Ovary (tissue), 3 donors: ENCODE measurements at regions not wholly inside any gene's neighbourhood (a gene's known extent, or its start where the extent isn't known, plus 50 kb on each side); places are given as distances from the start of the nearest gene placed in this dataset.

ENCODE experiments used
- POLR2A ChIP-seq: fragments of 450-650 bp; IDR thresholded peaks from one replicate; pipeline ENCODE4 v1.6.1; 2017; ENCODE audit warnings: antibody characterized with exemption, mild to moderate bottlenecking, moderate library complexity
- TF ChIP-seq, protein P1 (sequence below), 3 donors: fragments of 450-650 bp in 2 of 3; fragments of 200-600 bp in 1 of 3; IDR thresholded peaks; one replicate each; pipeline versions ENCODE4 v1.5.1 to v1.8.0; 2016 to 2022; ENCODE audit warnings: antibody characterized with exemption in 3 of 3, mild to moderate bottlenecking in 1 of 3
- donor health status: DM: no; HTN: no; CAD: no.

DNA sequence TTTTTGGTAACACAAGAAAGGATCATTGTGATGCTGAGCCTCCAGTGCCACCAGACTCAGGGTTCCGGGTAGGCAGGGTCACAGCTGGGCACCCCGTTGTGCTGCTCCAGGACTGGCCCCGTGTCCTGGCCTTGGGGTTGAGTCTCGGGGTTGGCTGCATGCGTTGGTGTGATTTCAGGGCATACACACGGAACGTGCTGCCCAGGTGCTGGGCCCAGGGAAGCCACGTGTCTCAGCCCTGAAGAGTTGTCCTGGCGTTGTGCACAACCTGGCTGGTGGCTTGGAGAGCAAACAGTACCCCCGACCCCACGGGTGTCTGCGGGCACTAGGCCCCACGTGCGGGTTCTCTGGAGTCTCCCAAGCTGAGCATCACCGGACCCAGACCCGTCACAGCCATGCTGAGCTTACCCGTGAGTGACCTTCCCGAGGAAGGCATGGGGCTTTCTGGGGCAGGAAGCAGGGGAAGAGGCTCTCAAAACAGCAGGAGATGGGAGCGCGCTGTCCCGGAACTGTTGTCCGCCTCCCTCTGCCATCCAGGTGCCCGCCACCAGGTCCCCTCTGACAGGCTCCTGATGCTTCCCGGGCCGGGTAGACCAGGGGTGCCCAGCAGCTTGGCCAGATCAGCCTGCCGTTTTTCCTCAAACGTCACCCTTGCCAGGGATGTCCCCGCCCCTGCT, 66.1 kb upstream of the ENPP6 start:
- TF ChIP-seq POLR2A: no peak
- TF ChIP-seq, protein P1, sequence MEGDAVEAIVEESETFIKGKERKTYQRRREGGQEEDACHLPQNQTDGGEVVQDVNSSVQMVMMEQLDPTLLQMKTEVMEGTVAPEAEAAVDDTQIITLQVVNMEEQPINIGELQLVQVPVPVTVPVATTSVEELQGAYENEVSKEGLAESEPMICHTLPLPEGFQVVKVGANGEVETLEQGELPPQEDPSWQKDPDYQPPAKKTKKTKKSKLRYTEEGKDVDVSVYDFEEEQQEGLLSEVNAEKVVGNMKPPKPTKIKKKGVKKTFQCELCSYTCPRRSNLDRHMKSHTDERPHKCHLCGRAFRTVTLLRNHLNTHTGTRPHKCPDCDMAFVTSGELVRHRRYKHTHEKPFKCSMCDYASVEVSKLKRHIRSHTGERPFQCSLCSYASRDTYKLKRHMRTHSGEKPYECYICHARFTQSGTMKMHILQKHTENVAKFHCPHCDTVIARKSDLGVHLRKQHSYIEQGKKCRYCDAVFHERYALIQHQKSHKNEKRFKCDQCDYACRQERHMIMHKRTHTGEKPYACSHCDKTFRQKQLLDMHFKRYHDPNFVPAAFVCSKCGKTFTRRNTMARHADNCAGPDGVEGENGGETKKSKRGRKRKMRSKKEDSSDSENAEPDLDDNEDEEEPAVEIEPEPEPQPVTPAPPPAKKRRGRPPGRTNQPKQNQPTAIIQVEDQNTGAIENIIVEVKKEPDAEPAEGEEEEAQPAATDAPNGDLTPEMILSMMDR (IDR thresholded peaks at IDR 0.05): no peak
